Endodermal cell (in vitro differentiated cells): ENCODE measurements at regions not wholly inside any gene's neighbourhood (a gene's known extent, or its start where the extent isn't known, plus 50 kb on each side); places are given as distances from the start of the nearest gene placed in this dataset.
A peak's percentile ranks its signal among the peaks of the same experiment; 100 is the strongest.

ENCODE experiments used
- DNase-seq: peaks from one replicate; pipeline ENCODE4 v3.0.0-alpha.2; 2017
- H3K27ac ChIP-seq: 2 replicates; pipeline ENCODE4 v1.5.1; 2013; ENCODE audit warnings: mild to moderate bottlenecking, low read depth, low read length, moderate library complexity
- H3K27me3 ChIP-seq: 2 replicates; pipeline ENCODE4 v1.6.1; 2013; ENCODE audit warnings: mild to moderate bottlenecking, low read length, moderate library complexity; ENCODE audit not compliant: insufficient read depth, control insufficient read depth, poor library complexity, severe bottlenecking
- H3K36me3 ChIP-seq: 2 replicates; pipeline ENCODE4 v1.7.0; 2013; ENCODE audit warnings: mild to moderate bottlenecking, low read length, moderate library complexity; ENCODE audit not compliant: control insufficient read depth, insufficient read depth
- H3K4me1 ChIP-seq: one replicate; pipeline ENCODE4 v1.7.0; 2013; ENCODE audit warnings: low read length; ENCODE audit not compliant: control insufficient read depth, insufficient read depth
- H3K4me3 ChIP-seq: 2 replicates; pipeline ENCODE4 v1.5.1; 2013; ENCODE audit warnings: mild to moderate bottlenecking, low read length, moderate library complexity
- H3K9ac ChIP-seq: 2 replicates; pipeline ENCODE4 v1.6.1; 2013; ENCODE audit warnings: mild to moderate bottlenecking, low read length, moderate library complexity; ENCODE audit not compliant: poor library complexity, severe bottlenecking; ENCODE audit errors: extremely low read depth
- H3K9me3 ChIP-seq: 2 replicates; pipeline ENCODE4 v1.6.1; 2013; ENCODE audit warnings: mild to moderate bottlenecking, low read length, moderate library complexity; ENCODE audit not compliant: control insufficient read depth
- H3K27ac Mint-ChIP-seq: 2 replicates; pipeline ENCODE4 v1.8.0; 2020; ENCODE audit warnings: mixed read lengths
- H3K27me3 Mint-ChIP-seq: 2 replicates; pipeline ENCODE4 v1.8.0; 2021; ENCODE audit warnings: mild to moderate bottlenecking, mixed read lengths; ENCODE audit not compliant: insufficient read depth
- H3K36me3 Mint-ChIP-seq: 2 replicates; pipeline ENCODE4 v1.8.0; 2020; ENCODE audit warnings: low read depth, mixed read lengths
- H3K4me1 Mint-ChIP-seq: 2 replicates; pipeline ENCODE4 v1.8.0; 2020; ENCODE audit warnings: mixed read lengths
- H3K4me3 Mint-ChIP-seq: 2 replicates; pipeline ENCODE4 v1.8.0; 2020; ENCODE audit warnings: mild to moderate bottlenecking, moderate library complexity, mixed read lengths
- H3K9me3 Mint-ChIP-seq: 2 replicates; pipeline ENCODE4 v1.8.0; 2020; ENCODE audit warnings: mild to moderate bottlenecking, mixed read lengths
- WGBS, 2 experiments: methylation state at CpG; one replicate each; pipeline versions ENCODE4 v1.1.5 to v1.1.7; 2013; ENCODE audit warnings: missing lambda C conversion rate in 2 of 2, mixed read lengths in 1 of 2; ENCODE audit not compliant: insufficient coverage in 1 of 2, insufficient read length in 1 of 2; 5-methylcytosine and 5-hydroxymethylcytosine counted together
- TF ChIP-seq, protein P1 (sequence below): fragments of 200-600 bp; sonication (generic); conservative IDR thresholded peaks from 2 replicates; pipeline ENCODE4 v1.5.0; 2021; ENCODE audit warnings: antibody characterized with exemption, mild to moderate bottlenecking

GRCh38 chr2:5588601-5589000 lies 103.6 kb upstream of the SOX11 start:
- H3K4me3 Mint-ChIP-seq = no peak overlapping the region
- H3K27ac Mint-ChIP-seq = no peak overlapping the region
- H3K27ac ChIP-seq = no peak overlapping the region
- H3K36me3 ChIP-seq = no peaks in the 10 kb centered on the region
- no peak overlapping the region for H3K4me3 ChIP-seq
- H3K4me1 Mint-ChIP-seq = no peaks in the 10 kb centered on the region
- H3K9me3 Mint-ChIP-seq = no peaks in the 10 kb centered on the region
- H3K36me3 Mint-ChIP-seq = no peaks in the 10 kb centered on the region
- H3K4me1 ChIP-seq = no peaks in the 10 kb centered on the region
- H3K27me3 ChIP-seq = no peaks in the 10 kb centered on the region
- TF ChIP-seq, protein P1, sequence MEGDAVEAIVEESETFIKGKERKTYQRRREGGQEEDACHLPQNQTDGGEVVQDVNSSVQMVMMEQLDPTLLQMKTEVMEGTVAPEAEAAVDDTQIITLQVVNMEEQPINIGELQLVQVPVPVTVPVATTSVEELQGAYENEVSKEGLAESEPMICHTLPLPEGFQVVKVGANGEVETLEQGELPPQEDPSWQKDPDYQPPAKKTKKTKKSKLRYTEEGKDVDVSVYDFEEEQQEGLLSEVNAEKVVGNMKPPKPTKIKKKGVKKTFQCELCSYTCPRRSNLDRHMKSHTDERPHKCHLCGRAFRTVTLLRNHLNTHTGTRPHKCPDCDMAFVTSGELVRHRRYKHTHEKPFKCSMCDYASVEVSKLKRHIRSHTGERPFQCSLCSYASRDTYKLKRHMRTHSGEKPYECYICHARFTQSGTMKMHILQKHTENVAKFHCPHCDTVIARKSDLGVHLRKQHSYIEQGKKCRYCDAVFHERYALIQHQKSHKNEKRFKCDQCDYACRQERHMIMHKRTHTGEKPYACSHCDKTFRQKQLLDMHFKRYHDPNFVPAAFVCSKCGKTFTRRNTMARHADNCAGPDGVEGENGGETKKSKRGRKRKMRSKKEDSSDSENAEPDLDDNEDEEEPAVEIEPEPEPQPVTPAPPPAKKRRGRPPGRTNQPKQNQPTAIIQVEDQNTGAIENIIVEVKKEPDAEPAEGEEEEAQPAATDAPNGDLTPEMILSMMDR = no peak
- H3K9ac ChIP-seq = no peak overlapping the region
- DNase-seq = no peak
- 100% methylated on average over 1 of the region's 1 CpG; no CpG with 5 or more reads in 1 of the 2 experiments for WGBS, 2 experiments
- H3K9me3 ChIP-seq = no peaks in the 10 kb centered on the region
- peaks cover 2% of the 10 kb centered on the region for H3K27me3 Mint-ChIP-seq

GRCh38 chr2:5589183-5589582 lies 103.0 kb upstream of the SOX11 start:
- Histone ChIP-seq H3K9me3 (no peaks in the 10 kb centered on the region), H3K9ac (no peak overlapping the region), H3K36me3 (no peaks in the 10 kb centered on the region), H3K27ac (no peak overlapping the region), H3K27me3 (no peaks in the 10 kb centered on the region), H3K4me3 (no peak overlapping the region), H3K4me1 (no peaks in the 10 kb centered on the region)
- Mint-ChIP-seq H3K4me1 (no peaks in the 10 kb centered on the region), H3K4me3 (no peak overlapping the region), H3K27me3 (peaks cover 2% of the 10 kb centered on the region), H3K9me3 (no peaks in the 10 kb centered on the region), H3K36me3 (no peaks in the 10 kb centered on the region), H3K27ac (no peak overlapping the region)
- peak; percentile 58 for DNase-seq
- TF ChIP-seq, protein P1 = peak; percentile 49
- WGBS, 2 experiments = 86 to 92% methylated on average over 5 to 6 of the region's 6 CpGs

DNA sequence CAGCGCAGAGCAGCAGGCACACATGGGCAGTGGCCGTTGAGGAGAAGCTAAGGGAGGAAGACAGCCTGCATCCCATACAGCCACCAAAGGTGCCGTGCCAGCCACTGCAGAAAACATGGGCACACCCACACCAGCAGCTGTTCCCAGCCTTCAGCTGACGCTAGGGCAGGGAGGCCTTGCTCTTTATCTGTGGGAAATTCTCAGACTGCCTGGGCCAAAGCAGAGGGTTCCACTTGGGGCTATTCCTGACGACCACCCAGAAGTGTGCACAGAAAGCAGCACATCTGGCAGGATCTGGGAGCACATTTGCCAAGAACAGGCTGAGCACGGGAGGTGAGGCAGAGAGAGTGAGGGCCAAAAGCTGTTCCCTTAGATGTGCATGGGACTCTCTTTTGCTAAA lies 101.3 kb upstream of the SOX11 start:
- Histone ChIP-seq H3K9me3 (no peaks in the 10 kb centered on the region), H3K36me3 (no peaks in the 10 kb centered on the region), H3K27me3 (no peaks in the 10 kb centered on the region), H3K9ac (no peak overlapping the region), H3K27ac (no peak overlapping the region), H3K4me3 (no peak overlapping the region), H3K4me1 (no peaks in the 10 kb centered on the region)
- Mint-ChIP-seq H3K4me1 (no peaks in the 10 kb centered on the region), H3K4me3 (no peak overlapping the region), H3K36me3 (no peaks in the 10 kb centered on the region), H3K27me3 (peaks cover 2% of the 10 kb centered on the region), H3K9me3 (no peaks in the 10 kb centered on the region), H3K27ac (no peak overlapping the region)
- no peak for DNase-seq
- TF ChIP-seq, protein P1 = no peak
- 90 to 92% methylated on average over 2 to 6 of the region's 6 CpGs for WGBS, 2 experiments
